Psoas muscle (tissue), 7 donors: ENCODE measurements at regions not wholly inside any gene's neighbourhood (a gene's known extent, or its start where the extent isn't known, plus 50 kb on each side); places are given as distances from the start of the nearest gene placed in this dataset.
A peak's percentile ranks its signal among the peaks of the same experiment; 100 is the strongest.

ENCODE experiments used
- ATAC-seq, 4 donors: fragments of 200-7000 bp; cut with Tn5 transposase; one replicate each; pipeline ENCODE4 v1.9.1; 2020; ENCODE audit warnings: moderate library complexity in 3 of 4, mild to moderate bottlenecking in 2 of 4
- DNase-seq, 2 donors: peaks; one replicate each; pipeline ENCODE4 v3.0.0-alpha.2; 2020
- H3K27ac ChIP-seq: fragments of 200-600 bp; one replicate; pipeline ENCODE4 v1.8.0; 2022
- H3K27me3 ChIP-seq, 3 donors: fragments of 200-600 bp in 1 of 3; one replicate each; pipeline versions ENCODE4 v1.6.1 to v1.8.0; 2013 to 2022; ENCODE audit warnings: low read length in 2 of 3, mild to moderate bottlenecking in 2 of 3, moderate library complexity in 1 of 3; ENCODE audit not compliant: insufficient read depth in 3 of 3
- H3K36me3 ChIP-seq, 2 donors: fragments of 200-600 bp in 1 of 2; one replicate each; pipeline versions ENCODE4 v1.6.1 to v1.8.0; 2013 to 2022; ENCODE audit warnings: low read depth in 1 of 2, mild to moderate bottlenecking in 1 of 2, moderate library complexity in 1 of 2; ENCODE audit not compliant: insufficient read depth in 1 of 2
- H3K4me1 ChIP-seq: fragments of 200-600 bp; one replicate; pipeline ENCODE4 v1.8.0; 2022
- H3K4me3 ChIP-seq: fragments of 200-600 bp; one replicate; pipeline ENCODE4 v1.8.0; 2022; ENCODE audit warnings: mild to moderate bottlenecking
- H3K9me3 ChIP-seq: fragments of 200-600 bp; one replicate; pipeline ENCODE4 v1.8.0; 2022
- CTCF ChIP-seq: fragments of 200-600 bp; IDR thresholded peaks from one replicate; pipeline ENCODE4 v1.8.0; 2022; ENCODE audit warnings: antibody characterized with exemption
- WGBS, 3 donors: extraction: QIAGEN DNeasy Blood & Tissue Kit; methylation state at CpG; one replicate each; pipeline versions ENCODE4 v1.1.6 to v1.1.7; 2013; 5-methylcytosine and 5-hydroxymethylcytosine counted together
- intact Hi-C, 2 donors: fragments of 100-400 bp; cut with DNase I; formaldehyde crosslinking; loops; one replicate each; pipeline versions ENCODE4 v1.11.0 to v1.14.2; 2022
- donor health status: healthy with polysubstance abuse.
- donor health status: DM: no; HTN: no; CAD: no; lungs with moderate emphysema.
- donor health status: Bipolar disorder and iron deficiency.
- donor health status: healthy.
- donor health status: DM: yes; HTN: yes; CAD: no.
- donor health status: DM: no; HTN: no; CAD: no.
- donor health status: DM: yes; HTN: yes; CAD: no.

- no peaks in the 10 kb centered on the region for H3K27me3 ChIP-seq
- H3K4me1 ChIP-seq, result no peaks in the 10 kb centered on the region
- intact Hi-C loops, result no loop called here
- ATAC-seq (no peak), DNase-seq (no peak)
- H3K9me3 ChIP-seq, result no peaks in the 10 kb centered on the region
- no peak for TF ChIP-seq CTCF
- H3K4me3 ChIP-seq, result no peak overlapping the region
- no peak overlapping the region for H3K27ac ChIP-seq
- H3K36me3 ChIP-seq, result no peaks in the 10 kb centered on the region
Observed at GRCh38 chrX:5054852-5055251, 1173.8 kb downstream of the NLGN4X start.

GRCh38 chrX:5051831-5052491 lies 1176.7 kb downstream of the NLGN4X start:
- Histone ChIP-seq H3K27ac (no peak overlapping the region), H3K9me3 (no peaks in the 10 kb centered on the region), H3K36me3 (no peaks in the 10 kb centered on the region), H3K4me3 (no peak overlapping the region), H3K27me3 (no peaks in the 10 kb centered on the region), H3K4me1 (no peaks in the 10 kb centered on the region)
- 46 to 54% (median 50%) methylated on average over 5 of the region's 5 CpGs for WGBS, 3 donors
- ATAC-seq (no peak), DNase-seq (peak in 1 of 2 donors; percentile 29)
- TF ChIP-seq CTCF, result no peak
- intact Hi-C loops, result no loop called here

- no peak for DNase-seq
- no peak for ATAC-seq
- Histone ChIP-seq H3K4me3 (no peak overlapping the region), H3K27ac (no peak overlapping the region), H3K9me3 (no peaks in the 10 kb centered on the region), H3K36me3 (no peaks in the 10 kb centered on the region), H3K27me3 (no peaks in the 10 kb centered on the region), H3K4me1 (no peaks in the 10 kb centered on the region)
- intact Hi-C loops, result no loop called here
- TF ChIP-seq CTCF, result no peak
- 89 to 94% (median 93%) methylated on average over 3 of the region's 3 CpGs for WGBS, 3 donors
Observed at GRCh38 chrX:5042563-5042962, 1186.1 kb downstream of the NLGN4X start.

- H3K4me1 ChIP-seq, result no peaks in the 10 kb centered on the region
- H3K9me3 ChIP-seq, result no peaks in the 10 kb centered on the region
- 92 to 93% (median 93%) methylated on average over 7 of the region's 7 CpGs for WGBS, 3 donors
- H3K36me3 ChIP-seq, result no peaks in the 10 kb centered on the region
- DNase-seq (no peak), ATAC-seq (no peak)
- no peak overlapping the region for H3K27ac ChIP-seq
- H3K27me3 ChIP-seq, result no peaks in the 10 kb centered on the region
- no peak overlapping the region for H3K4me3 ChIP-seq
- intact Hi-C loops, result no loop called here
- TF ChIP-seq CTCF, result no peak
Observed at GRCh38 chrX:5031792-5032191, 1196.9 kb downstream of the NLGN4X start.

GRCh38 chrX:5015451-5015850 lies 1213.2 kb downstream of the NLGN4X start:
- H3K36me3 ChIP-seq, result no peaks in the 10 kb centered on the region
- intact Hi-C loops, result no loop called here
- H3K4me3 ChIP-seq, result no peak overlapping the region
- no peak for TF ChIP-seq CTCF
- no peak overlapping the region for H3K27ac ChIP-seq
- no peak for ATAC-seq
- H3K4me1 ChIP-seq, result no peaks in the 10 kb centered on the region
- no peaks in the 10 kb centered on the region for H3K27me3 ChIP-seq
- H3K9me3 ChIP-seq, result no peaks in the 10 kb centered on the region
- no peak for DNase-seq
- 62 to 88% (median 84%) methylated on average over 2 of the region's 2 CpGs for WGBS, 3 donors
